Limb (tissue), 2 donors: ENCODE measurements at regions not wholly inside any gene's neighbourhood (a gene's known extent, or its start where the extent isn't known, plus 50 kb on each side); places are given as distances from the start of the nearest gene placed in this dataset.

Experiments
- DNase-seq, 2 donors: peaks; one replicate each; pipeline ENCODE4 v3.0.0-alpha.2; 2016; ENCODE audit errors: extremely low spot score in 2 of 2

DNA sequence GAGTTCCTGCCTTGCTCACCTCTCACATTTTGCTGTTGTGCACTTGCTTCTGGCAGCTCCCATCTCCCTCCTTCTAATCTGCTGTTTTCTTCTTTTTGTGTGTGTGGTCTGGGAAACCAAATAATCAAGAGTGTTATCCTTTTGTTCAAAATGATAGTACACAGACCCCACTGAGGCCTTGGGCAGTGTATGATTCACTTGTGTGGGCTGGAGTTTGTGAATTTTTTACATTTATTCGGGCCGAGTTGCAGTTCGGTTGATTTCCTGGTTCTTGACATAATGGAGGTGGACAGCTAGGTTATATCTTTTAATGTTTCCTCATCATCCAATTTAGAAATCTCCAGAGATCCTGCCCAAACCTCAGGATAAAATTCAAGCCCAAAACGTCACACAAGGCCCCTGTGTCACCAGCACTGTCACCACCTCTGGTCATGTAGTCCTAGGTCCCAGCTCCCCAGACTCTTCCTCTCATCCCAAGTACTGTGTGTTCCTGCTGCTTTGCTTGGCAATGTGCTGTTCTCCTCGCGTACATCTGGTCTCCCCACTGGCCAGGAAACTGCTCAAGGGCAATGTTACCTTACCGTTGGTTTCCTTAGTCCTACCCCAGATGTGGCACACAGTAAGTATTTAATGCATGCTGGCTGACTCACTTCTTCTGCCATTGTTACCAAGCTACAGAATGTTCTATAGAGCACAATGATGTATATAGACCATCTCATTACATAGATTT is 55.7 kb upstream of the PHACTR2 start:
- DNase-seq = no peak

DNA sequence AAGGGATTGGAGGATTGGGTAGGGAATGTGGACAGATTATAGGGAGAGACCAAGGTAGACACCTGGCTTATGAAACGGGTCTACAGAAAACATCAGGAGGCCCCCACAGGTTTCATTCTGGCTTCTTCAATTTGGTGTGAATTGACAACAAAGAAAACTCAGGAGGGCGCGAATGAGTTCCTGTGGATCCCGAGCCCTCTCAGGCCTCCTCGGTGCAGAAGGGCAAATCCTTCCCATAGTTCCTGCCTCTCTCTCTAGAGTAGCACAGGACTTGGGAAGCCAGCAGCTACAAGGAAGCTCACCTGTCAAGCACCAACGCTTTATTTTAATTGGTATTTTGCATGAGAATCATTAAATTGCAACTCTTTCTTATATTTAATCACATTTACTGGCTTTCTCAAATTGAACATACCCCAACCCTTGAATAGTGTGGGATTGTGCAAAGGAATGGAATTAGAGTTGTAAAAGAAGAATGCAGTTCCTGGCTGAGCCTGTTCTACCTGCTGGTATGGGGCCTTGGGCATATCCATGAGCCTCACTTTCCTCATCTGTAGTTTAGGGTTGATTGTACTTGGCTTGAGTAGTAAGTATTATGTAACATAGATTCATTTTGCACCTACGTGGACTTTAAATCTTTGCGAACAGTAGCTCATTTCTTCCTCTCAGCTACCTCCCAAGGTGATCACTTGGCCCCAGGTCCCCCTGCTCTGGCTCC is 56.4 kb upstream of the PHACTR2 start:
- no peak for DNase-seq

DNA sequence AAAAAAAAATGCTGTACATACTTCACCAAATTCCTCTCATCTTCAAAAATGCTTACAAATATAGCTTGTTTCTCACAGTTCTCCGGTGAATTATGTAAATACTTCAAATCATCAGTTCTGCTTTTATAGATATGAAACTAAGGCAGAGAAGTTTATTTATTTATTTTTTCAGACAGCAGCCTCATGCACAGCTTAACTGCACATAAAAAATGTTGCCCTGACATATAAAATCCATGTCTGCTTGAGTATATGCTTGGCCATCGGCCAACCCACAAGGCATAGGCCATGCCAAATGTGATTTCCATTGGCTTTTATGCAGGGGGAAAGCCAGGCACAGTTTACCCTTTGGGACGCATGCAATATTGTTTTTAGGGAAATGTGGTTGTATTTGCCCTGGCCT is 57.3 kb upstream of the PHACTR2 start:
- DNase-seq = peak; percentile 30 to 42

DNA sequence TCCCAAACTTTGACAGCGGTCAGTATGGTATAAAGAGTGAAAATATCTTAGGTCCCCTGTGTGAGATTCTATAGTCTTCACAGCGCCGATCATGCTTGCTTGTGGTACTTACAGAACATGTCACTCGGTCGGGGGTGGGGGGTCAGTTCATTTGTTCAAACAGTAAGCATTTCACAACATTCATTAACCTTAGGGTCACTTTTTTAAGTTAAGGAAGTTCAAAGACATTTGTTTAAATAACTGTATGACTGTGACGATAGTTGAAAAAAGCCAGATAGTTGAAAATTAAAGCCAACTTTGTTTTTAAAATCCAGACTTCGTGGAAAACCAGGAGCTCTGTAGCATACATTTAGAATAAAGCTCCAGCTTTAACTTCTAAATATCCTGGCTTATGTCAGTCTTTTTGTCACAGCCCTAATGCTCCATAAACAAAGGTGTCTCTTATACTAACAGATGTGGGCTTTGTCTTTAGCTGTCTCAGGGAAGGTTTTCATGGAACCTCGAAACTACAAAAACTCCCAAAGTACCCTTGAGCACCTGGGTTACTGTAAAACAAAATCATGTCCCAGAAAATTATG is 57.9 kb upstream of the PHACTR2 start:
- no peak for DNase-seq

DNA sequence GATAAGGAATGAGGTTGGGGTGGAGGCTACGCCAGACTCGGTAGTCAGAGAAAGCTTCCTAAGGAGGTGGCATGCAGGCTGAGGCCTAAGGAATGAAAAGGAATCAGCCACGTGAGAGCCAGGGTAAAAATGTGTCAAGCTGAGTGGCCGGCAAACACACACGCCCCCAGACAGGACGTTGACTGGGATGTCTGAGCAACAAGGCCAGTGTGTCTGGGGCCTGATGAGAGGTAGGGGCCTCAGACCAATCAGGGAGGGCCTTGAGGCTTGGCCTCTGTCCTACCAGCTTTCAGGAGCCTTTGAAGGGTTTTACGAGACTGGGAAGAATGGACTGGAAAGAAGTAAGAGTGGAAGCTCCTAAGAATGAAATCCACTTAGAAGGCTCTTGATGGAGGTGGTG is 61.0 kb upstream of the PHACTR2 start:
- no peak for DNase-seq

DNA sequence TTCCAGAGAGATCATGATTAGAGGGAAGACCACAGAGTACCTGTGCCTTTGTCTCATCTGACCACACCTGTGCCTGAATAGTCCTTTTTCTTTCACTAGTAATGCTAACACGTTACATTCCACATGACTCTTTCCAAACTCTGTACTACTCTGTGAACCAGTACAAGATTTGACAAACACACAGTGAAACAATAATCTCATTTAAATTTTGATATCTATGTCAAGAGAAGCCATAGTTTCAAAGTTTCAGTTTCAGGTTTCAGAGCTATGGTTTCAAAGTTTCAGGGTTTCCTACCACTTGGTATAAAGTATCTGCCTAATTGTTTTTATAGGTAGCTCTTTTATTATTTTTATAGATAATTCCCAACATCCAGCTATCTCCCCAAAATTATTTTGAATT is 62.0 kb upstream of the PHACTR2 start:
- no peak for DNase-seq

DNA sequence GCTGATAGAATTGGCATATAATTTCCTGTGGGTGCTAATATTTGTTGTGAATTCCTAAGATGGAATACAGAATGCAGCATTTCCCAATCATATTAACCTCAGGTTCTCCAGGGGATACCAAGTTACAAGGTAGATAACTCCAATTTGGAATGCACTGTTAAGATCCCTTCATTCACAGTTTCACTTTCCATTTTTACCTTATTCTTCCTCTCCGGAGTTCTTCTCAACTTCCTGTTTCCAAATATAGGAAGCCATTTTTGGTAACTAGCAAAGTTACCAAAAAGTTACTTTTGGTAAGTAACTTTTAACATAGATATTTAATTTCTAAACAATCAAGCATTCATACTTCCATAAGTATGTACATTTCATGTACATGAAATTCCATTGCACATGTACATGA is 63.5 kb upstream of the PHACTR2 start:
- DNase-seq = no peak

DNA sequence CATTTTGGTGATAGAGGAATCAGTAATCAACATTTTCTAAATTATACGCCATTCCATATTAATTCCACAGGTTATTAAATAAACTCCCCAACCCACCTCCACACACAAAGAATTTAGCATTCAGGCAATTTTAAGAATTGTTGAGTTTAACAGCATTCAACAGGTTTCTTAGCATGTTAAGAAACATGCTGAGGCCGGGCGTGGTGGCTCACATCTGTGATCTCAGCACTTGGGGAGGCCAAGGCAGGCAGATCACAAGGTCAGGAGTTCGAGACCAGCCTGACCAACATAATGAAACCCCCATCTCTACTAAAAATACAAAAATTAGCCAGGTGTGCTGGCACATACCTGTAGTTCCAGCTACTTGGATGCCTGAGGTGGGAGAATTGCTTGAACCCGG is 64.0 kb upstream of the PHACTR2 start:
- no peak for DNase-seq

DNA sequence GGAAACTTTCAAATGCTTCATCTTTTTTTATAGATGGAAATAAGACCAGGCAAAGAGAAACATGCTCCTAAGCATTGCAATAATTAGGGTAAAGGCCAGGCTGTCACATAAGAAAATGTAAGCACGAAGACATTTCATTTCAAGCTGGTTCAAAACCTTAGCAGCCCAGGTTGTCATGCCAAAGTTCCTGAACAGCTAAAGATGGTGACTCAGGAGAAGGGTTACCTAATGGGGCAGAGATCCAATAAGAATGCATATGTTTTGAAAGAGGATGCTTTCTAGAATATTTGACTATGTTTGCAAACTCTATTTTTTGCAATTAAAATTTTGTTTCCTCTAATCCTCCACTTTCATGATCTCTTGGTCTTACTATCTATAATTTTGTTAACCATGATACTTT is 65.6 kb upstream of the PHACTR2 start:
- no peak for DNase-seq

DNA sequence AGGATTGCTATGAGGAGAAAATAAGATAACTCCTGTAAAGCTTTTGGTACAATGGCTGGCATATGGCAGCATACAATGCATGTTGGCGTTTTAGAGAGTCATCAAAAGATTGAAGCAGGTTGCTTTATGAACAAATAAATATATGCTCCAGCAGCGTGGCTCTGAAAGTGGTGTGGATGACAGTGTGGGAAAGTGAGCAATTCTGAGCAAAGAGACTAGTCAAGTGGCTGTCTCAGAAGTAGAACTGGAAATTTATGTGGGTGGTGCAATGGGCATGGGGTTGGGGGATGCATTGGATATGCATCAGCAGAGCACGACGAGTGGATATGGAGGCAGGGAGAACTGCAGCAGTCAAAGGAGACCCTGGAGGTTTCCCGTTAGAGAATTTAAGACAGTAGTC is 66.2 kb upstream of the PHACTR2 start:
- DNase-seq = no peak

DNA sequence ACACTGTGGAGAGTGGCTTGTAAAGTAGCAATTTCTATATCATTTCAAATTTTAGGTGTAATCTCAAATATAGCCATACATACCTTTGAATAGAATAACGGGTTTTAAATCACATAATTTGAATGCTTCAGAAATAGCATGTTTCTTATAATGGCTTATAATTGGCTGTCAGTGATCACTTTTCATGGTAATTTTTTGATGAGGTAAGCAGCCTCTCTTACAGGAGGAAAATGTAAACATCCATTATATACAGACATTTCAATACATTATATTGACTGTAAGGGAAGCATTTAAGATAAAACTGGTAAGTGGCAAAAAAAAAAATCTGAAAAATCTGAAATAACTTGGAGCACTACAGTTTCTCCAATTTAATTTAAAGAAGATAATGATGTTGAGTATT is 67.8 kb upstream of the PHACTR2 start:
- no peak for DNase-seq

DNA sequence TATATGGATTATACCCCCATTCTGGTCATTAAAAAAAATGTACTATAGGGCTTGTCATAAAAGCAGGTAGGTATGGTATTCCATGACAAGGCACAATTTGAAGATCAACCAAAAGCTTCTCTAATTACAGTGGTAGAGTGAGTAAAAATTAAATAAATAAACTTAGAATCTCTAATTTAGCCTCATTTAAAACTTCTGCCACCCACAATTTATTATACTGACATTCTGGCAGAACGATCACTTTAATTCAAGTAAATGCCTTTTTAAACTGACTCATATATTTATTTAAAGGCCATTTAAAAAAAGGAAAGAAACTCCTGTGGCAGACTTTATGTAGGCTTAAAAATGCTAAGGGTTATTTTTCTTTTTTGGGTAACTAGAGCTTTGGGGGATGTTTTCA is 68.3 kb upstream of the PHACTR2 start:
- DNase-seq = no peak

DNA sequence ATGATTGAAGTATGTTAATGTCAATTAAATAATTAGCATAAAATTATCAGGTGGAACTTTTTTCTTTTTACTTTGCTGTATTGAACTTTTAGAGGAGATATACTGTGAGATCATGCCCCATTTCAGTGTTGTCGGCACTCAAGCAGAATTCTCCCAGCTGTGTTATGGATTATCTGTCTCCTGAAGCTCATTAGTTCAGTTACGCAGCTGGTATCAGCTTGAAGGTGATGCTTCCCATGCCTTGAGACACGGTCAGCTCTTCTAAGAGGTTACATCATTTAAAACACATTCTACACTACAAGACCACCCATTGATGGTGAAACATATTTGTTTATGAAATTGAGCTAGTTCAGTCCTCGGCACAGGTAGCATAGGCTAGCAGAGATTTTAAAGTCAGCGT is 68.9 kb upstream of the PHACTR2 start:
- DNase-seq = no peak

DNA sequence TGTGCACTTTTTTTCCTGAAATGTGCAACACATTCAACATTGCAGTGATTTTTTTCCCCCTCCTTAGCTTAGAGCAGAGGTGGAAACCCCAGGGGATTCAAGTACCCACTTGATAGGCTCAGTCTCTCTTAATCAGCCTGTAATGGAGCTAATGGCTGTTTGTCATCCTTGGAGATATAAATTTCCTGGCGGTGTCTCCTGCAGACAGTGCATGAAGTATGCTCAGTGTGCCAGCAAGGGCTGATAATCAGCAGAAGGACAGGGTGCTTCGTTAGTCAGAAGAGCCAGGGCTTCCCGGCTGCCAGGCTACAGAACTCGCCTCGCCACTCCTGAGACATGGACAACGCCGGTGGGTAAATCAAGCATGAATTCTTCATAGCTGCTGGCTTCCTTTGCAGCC is 69.8 kb upstream of the PHACTR2 start:
- DNase-seq = no peak

DNA sequence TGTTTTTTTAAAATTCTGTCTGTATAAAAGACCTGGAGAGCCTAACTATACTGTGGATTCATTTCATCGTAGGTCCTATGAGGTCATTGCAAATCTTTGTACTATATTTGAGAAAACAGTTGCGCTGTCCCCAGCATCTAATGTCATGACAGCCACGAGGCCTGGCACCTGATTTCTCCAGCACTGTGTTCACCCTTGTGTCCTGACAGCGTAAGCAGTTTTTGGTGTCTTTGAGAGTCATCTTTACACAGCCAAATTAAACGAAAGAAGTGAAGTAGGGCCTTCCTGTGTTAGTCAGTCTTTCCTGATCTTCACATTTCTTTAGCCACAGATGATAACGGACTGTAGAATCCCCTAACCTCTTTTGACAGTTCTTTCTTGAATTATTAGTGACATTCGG is 70.6 kb upstream of the PHACTR2 start:
- no peak for DNase-seq

DNA sequence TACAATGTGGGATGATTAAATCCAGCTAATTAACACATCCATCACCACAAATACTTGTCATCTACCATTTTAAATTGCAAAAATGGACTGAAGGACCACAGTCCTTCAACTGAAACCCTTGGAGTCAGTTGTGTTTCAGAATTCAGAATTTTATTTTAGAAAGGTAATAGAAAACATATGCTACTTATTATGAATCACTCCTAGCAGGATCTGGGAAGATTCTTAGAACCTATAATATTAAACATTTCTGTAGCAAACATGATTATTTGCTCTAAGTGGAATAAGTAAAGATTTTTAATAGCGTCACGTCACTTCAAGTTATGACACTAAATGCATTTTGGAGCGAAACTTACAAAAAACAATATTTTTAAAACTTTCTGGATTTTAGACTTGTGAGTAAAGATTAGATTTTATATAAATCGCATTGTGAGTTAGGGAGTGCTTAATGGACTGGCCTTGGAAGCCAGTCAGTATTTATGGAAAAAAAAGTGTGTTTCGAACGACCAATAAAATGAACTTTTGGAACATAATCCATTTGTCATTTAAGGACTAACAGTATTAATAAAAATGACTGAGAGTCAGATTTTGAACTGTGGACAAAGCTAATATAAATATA is 71.8 kb upstream of the PHACTR2 start:
- DNase-seq = no peak

DNA sequence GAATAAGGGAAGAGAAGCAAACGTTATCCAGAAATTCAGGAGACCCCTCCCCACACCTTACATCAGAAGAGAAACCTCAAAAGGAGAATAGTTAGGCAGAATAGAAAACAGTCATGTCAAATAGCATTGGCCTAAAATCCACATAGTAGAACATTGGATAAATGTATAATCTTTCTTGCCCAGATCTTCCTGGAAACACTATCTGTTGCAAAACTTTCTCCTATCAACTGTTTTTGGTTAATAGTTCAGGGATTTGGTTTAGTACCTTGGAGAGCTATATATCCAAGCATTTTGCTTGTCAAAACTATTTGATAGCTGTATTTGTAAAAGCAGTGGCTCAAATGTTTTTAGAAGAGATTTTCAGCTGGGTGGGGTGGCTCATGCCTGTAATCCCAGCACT is 74.3 kb upstream of the PHACTR2 start:
- DNase-seq = no peak

DNA sequence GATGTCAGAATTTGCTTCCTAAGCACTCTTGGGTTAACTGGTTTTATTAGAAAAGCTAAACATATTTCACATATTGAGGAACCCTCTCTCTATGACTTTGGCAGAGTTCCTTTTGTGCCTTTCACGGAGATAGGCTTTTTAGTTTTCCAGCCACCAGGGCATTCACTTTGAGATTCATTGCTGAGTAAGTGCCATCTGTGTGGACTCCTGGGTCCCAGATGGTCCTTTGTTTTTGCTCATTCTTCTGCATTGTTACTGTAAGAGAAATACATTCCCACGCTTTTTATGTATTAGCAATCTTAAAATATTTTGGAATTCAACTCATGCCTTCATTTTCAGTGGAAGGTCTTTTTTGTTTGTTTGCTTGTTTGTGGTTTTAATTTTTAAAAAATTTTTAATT is 76.3 kb upstream of the PHACTR2 start:
- DNase-seq = no peak

DNA sequence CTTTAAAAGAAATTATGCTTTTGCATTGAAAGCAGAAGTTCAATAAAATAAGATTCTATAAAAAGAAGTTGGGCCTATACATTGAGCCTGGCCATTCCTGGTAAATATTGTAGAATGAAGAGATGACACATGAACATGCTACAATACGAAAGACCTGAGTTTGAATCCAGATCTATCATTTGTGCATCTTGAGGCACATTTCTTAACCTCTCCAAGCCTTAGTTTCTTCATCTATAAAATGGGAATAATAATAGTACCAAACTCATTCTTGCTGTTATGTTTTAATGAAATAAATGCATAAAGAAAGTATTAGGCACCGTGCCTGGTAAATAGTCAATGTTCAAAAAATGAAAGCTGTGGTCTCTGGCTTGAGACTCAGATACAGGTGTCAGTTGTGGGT is 76.9 kb upstream of the PHACTR2 start:
- no peak for DNase-seq

DNA sequence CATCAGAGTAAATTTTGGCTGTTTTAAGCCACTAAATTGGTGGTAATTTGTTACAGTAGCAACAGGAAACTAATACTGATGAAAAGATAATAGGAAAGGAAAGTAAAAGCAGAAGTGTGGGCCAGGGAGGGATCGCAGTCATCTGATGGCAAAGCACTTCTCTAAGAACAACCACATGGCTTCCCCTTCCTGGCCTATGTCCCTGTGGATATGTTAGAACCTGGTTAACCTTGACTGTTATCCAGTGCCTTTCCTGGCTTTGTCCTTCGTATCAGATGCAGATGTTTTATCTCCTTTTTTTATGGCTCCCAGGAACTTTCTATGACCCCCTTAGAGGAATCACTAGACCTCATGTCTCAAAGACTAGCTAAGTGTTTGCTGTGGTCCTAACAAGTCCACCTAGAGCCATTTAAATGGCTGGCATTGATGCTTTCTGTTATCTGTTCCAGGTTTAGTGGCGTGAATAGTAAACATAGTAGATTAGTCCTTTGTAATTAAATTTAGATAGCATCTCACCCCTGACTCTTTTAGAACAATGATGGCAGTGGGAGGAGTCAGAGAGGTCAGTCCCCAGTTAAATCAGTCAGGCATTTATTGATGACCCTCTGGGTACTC is 79.2 kb upstream of the PHACTR2 start:
- DNase-seq = no peak

DNA sequence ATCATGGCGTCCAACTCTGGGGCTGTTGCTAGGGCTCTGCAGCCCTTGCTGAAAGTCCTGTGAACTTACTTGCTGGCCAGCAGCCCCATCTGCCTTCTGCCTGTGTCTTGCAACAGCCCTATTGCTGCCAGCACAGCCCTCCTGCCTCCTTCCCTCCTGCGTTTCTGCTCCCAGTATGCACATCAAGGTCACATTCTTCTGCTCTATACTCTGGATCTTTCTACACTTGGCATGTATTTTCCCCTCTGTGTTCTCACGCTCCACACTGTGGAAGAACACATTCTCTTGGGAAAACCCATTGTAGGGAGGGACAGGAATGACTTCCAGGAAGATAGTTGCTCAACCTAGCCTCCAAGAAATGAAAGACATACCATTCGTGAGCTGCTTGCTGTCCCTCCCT is 80.9 kb upstream of the PHACTR2 start:
- DNase-seq = no peak
